SKM-1 treated with dmso at 0.1 percent for 144 hours (cell line): ENCODE measurements at regions not wholly inside any gene's neighbourhood (a gene's known extent, or its start where the extent isn't known, plus 50 kb on each side); places are given as distances from the start of the nearest gene placed in this dataset.

Experiments used
- DNase-seq: peaks from one replicate; lab custom pipeline; 2025; ENCODE audit not compliant: unreplicated experiment; lab: John Stamatoyannopoulos, UW

- no peak for DNase-seq
Measured at GRCh38 chr7:41147606-41148485, 555.0 kb downstream of the INHBA start.

DNA sequence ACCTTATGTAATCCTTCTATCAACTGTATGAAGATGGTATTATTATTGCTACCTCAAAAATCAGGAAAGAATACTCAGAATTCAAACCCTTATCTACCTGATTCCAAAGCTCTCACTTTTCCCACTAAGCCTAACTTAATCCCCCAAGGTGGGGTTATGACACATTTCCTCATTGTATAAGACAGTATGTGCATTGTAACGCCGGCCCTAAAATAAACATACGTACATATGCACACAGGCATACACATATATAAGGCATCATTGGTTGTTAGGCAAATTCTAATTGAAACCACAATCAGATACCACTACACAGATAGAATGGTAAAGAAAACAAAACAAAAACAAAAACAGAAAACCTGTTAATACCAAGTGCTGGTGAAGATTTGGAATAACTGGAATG lies 556.5 kb downstream of the INHBA start:
- DNase-seq, result no peak

DNA sequence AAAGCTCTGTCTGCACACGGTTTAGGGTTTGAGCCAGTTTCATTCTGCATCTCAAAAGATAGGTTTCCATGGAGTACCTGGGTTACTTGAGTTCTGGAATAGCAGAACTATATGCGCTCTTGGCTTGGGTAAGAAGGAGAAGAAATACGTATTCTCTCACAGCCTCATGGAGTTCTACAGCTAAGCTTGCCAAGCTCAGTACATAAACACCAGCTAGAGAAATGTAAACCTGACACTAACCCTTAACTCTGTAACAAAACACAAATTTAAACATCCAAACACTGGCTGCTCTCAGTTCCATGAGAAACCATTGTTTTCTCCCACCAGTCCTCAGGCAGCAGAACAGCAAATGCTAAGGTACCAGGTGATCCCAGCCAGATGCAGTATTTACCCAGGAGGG lies 557.2 kb downstream of the INHBA start:
- DNase-seq, result no peak

GRCh38 chr7:41142904-41143473 lies 559.9 kb downstream of the INHBA start:
- DNase-seq, result no peak

DNA sequence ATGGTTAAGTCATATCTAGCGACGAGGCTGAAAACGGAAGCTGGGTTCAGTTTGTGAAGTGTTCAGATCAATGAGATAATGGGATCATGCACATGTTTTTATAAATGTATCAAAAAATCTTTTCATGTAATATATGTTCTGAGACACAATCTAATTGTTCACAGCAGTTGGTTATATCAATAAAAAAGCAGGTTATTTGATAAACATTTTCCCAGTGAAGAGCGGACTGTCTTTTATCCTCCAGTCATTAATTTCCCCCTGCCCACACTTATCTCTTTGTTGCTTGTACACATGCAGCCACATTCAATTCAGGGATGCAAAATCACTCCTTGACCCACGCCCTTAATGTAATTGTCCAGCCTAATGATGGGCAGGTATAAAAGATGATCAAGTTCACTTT lies 563.1 kb downstream of the INHBA start:
- no peak for DNase-seq

DNA sequence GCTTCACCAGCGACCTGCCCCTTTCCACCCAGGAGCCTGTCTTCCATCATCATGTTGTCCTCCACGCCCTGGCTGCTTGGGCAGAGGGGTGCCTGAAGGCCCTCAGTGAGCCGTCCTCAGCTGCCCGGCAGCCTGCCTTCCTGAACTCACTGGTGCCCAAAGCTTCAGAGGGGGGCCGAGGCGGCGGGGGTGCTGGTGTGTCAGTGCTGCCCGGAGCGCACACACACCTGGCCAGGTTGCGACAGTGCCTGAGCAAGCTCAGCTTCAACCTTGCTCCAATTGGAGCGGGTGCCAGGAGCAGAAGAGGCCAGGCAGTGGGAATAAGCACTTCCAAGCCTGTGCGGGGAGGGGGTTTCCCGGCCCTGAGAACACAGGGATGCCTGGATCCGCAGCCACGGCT lies 566.3 kb downstream of the INHBA start:
- no peak for DNase-seq

DNA sequence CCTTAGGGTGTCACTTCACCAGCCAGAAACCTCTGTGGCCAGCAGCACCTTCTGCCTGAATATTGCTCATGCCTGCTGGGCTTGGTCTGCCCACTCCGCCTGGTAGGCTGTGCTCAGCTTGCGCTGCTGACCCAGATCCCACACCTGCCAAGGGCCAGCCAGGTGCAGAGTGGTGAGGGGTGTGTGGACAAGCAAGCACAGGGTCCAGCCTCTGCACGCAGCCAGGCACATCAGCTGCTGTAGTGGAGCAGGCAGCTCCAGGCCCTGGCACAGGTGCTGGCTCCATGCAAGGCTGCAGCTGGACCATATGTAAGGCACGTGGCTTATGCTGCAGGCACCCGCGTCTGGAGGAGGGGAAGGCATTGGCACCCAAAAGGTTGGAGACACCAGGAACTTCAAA lies 567.4 kb downstream of the INHBA start:
- no peak for DNase-seq

DNA sequence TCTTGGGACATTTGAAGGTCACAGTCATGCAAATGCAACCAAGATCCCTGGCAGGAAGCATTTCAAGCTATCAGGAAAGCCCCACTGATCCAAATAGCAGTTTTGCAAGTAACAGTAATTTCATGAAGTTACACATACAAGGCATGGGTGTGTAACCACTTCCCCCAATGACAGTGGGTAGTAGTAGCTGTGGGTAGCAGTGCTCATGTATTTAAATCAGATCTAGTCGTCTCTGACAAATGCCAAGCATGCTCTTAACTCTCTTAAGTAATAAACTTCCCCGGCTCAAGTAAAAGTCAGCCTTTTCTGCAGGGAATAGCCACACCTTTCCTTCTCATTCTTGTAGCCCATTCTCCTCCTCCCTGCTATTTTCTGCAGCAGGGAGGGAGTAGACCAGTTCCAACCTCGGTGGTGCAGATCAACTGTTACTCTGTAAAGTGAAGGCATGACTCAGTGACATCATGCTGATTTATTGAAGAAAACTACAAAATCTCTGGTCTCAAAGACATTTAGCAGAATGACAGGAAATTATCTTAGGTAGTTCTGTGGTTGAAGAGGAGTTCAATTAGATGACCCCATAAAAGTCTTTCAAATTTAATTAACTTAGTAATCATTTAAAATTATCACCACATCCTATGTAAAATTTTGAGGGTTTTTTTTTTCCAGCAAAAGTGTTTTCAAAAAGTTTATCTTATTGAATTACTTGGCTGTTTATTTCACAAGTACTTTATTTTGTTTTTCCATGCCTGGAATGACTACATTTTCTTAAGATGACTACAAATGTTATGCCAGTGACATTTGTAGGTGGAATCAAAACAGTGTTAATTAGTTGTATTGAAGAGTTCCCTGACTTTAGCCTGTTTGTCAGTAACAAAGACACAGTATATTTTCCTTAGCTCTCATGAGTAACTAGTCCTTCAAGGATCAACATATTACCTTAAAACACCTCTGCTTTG lies 568.3 kb downstream of the INHBA start:
- peak; percentile 14 for DNase-seq

GRCh38 chr7:41133690-41134299 lies 569.1 kb downstream of the INHBA start:
- no peak for DNase-seq

DNA sequence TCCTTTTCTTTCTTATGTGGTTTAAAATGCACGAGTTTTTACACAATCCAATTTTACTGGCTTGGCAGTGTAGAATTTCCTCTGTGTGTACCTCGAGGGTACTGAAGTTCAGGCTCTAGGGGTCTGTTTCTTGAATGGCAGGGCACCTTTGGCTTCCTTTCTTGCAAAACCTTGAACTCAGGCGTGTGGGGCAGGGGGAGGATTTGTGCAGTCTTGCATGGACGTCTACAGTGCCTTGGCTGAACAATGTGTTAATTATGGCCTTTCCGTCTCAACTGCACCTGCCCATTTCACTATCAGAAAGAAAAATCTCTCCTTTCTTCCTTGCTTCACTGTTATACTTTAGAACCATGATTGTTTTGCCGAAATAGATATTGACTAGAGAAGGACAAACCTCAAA lies 570.9 kb downstream of the INHBA start:
- DNase-seq, result no peak

GRCh38 chr7:41130561-41131236 lies 572.2 kb downstream of the INHBA start:
- no peak for DNase-seq

GRCh38 chr7:41130086-41130485 lies 572.8 kb downstream of the INHBA start:
- no peak for DNase-seq

GRCh38 chr7:41125343-41125742 lies 577.5 kb downstream of the INHBA start:
- DNase-seq, result no peak

GRCh38 chr7:41122256-41122987 lies 580.5 kb downstream of the INHBA start:
- peak; percentile 55 for DNase-seq

DNA sequence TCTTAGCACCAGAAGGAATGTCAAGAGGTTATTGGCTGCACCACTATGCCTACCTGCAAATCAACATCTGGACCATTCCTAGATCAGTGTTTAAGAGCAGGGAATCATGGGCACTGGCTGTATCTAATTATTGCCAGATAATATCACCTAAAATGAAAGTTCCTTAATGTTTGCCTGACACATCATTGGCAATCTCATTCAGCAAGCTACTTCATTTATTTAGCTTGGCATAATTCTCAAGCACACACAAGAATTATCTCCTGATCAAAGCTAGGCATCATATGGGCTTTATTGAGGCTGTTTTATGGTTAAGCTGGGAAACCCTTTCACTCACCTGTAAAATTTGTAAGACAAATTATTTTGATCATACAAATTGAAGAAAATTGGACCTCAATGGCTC lies 581.7 kb downstream of the INHBA start:
- no peak for DNase-seq

GRCh38 chr7:41118486-41118885 lies 584.4 kb downstream of the INHBA start:
- DNase-seq, result no peak

DNA sequence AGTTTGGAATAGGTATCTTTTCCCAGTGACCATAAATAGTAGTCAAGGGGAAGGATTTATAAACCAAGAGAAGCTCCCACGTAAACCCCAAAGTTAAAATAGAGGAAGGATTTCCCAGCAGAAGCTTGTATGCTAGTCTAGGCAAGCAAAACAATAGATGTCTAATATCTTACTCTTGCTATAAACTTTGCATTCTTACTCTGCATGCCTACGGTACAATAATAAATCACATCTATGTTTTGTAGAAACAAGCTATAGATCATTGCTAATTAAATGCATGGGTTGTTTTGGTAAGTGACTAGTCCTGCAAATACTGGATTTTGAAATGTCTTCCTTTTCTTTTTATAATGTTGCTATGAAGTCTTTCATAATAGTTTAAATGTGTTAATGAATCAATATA lies 585.5 kb downstream of the INHBA start:
- DNase-seq, result no peak

- no peak for DNase-seq
Measured at GRCh38 chr7:41116817-41117216, 586.1 kb downstream of the INHBA start.

GRCh38 chr7:41116337-41116736 lies 586.6 kb downstream of the INHBA start:
- DNase-seq, result no peak

- DNase-seq, result no peak
Measured at GRCh38 chr7:41114691-41115090, 588.2 kb downstream of the INHBA start.
